HepG2 (cell line): ENCODE measurements at regions not wholly inside any gene's neighbourhood (a gene's known extent, or its start where the extent isn't known, plus 50 kb on each side); places are given as distances from the start of the nearest gene placed in this dataset.

ENCODE experiments used
- ADNP ChIP-seq: sonication (generic); formaldehyde crosslinking; IDR thresholded peaks from 2 replicates; pipeline ENCODE4 v1.4.0; 2020; ENCODE audit warnings: missing genetic modification reagents
- CTCF ChIP-seq: sonication (generic); formaldehyde crosslinking; IDR thresholded peaks from 2 replicates; pipeline ENCODE4 v1.5.0; 2020; ENCODE audit warnings: mild to moderate bottlenecking, missing genetic modification reagents, moderate library complexity
- DPF2 ChIP-seq: sonication (generic); formaldehyde crosslinking; IDR thresholded peaks from 2 replicates; pipeline ENCODE4 v1.4.0; 2020; ENCODE audit warnings: mild to moderate bottlenecking, low read depth, missing genetic modification reagents, borderline replicate concordance
- HNF1A ChIP-seq, 2 experiments: sonication (generic) in 1 of 2; formaldehyde crosslinking in 1 of 2; IDR thresholded peaks; 2 replicates each; pipeline versions ENCODE4 v1.4.0 to v1.6.1; 2016 to 2020; ENCODE audit warnings: borderline replicate concordance in 1 of 2, low read depth in 1 of 2, mild to moderate bottlenecking in 1 of 2, missing genetic modification reagents in 1 of 2
- MIXL1 ChIP-seq: IDR thresholded peaks from 2 replicates; pipeline ENCODE4 v1.6.1; 2016
- POLR2A ChIP-seq, 2 experiments: IDR thresholded peaks; 2 replicates each; pipeline ENCODE4 v1.6.1; 2011; ENCODE audit warnings: low read depth in 2 of 2, low read length in 2 of 2, mild to moderate bottlenecking in 1 of 2, moderate library complexity in 1 of 2; ENCODE audit not compliant: insufficient read depth in 1 of 2
- POLR2AphosphoS5 ChIP-seq: IDR thresholded peaks from 2 replicates; pipeline ENCODE4 v1.6.1; 2012; ENCODE audit warnings: low read depth, low read length
- SRSF9 ChIP-seq: fragments of 200-400 bp; formaldehyde crosslinking; IDR thresholded peaks from 2 replicates; pipeline ENCODE4 v1.6.1; 2018; ENCODE audit warnings: borderline replicate concordance, mild to moderate bottlenecking, low read depth, low read length; ENCODE audit not compliant: insufficient read depth, poor library complexity, severe bottlenecking
- ZBTB26 ChIP-seq: IDR thresholded peaks from 2 replicates; pipeline ENCODE4 v1.6.1; 2016; ENCODE audit warnings: missing compliant biosample characterization, missing genetic modification reagents, borderline replicate concordance
- ZNF724P ChIP-seq: sonication (generic); formaldehyde crosslinking; IDR thresholded peaks from 2 replicates; pipeline ENCODE4 v1.8.0; 2022; ENCODE audit warnings: missing genetic modification reagents, borderline replicate concordance

GRCh38 chr5:174610968-174611367, 113.4 kb upstream of the MSX2 start:
- TF ChIP-seq HNF1A (IDR thresholded peaks at IDR 0.05; ENCODE audit: low read depth) (no peak), HNF1A (CRISPR knock-in tag; IDR thresholded peaks at IDR 0.05; ENCODE audit: borderline replicate concordance) (no peak), POLR2AphosphoS5 (no peak), ADNP (CRISPR knock-in tag) (no peak), DPF2 (CRISPR knock-in tag) (no peak), ZNF724P (CRISPR knock-in tag) (no peak), POLR2A (IDR thresholded peaks at IDR 0.05; ENCODE audit: insufficient read depth in 1 of 2, low read depth in 2 of 2, low read length in 2 of 2) (no peak), ZBTB26 (CRISPR knock-in tag) (no peak), SRSF9 (no peak), CTCF (no peak), MIXL1 (no peak)
